ENCODE measurements at regions not wholly inside any gene's neighbourhood (a gene's known extent, or its start where the extent isn't known, plus 50 kb on each side); places are given as distances from the start of the nearest gene placed in this dataset.

- no peaks in the 10 kb centered on the region for H3K9me3 ChIP-seq
- H3K27ac ChIP-seq: no peak overlapping the region
- H3K4me3 ChIP-seq (replicated peaks in 1 of 3): no peak overlapping the region
- H3K36me3 ChIP-seq: no peaks in the 10 kb centered on the region
- TF ChIP-seq POLR2A (IDR thresholded peaks at IDR 0.05): no peak
- TF ChIP-seq, protein P1, sequence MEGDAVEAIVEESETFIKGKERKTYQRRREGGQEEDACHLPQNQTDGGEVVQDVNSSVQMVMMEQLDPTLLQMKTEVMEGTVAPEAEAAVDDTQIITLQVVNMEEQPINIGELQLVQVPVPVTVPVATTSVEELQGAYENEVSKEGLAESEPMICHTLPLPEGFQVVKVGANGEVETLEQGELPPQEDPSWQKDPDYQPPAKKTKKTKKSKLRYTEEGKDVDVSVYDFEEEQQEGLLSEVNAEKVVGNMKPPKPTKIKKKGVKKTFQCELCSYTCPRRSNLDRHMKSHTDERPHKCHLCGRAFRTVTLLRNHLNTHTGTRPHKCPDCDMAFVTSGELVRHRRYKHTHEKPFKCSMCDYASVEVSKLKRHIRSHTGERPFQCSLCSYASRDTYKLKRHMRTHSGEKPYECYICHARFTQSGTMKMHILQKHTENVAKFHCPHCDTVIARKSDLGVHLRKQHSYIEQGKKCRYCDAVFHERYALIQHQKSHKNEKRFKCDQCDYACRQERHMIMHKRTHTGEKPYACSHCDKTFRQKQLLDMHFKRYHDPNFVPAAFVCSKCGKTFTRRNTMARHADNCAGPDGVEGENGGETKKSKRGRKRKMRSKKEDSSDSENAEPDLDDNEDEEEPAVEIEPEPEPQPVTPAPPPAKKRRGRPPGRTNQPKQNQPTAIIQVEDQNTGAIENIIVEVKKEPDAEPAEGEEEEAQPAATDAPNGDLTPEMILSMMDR (IDR thresholded peaks at IDR 0.05): no peak
- no peaks in the 10 kb centered on the region for H3K4me1 ChIP-seq
- DNase-seq: no peak
- intact Hi-C loops (cut with DNase I): no loop called here
- 82 to 89% methylated on average over 5 of the region's 5 CpGs for WGBS, 2 donors
- H3K27me3 ChIP-seq: no peaks in the 10 kb centered on the region
Observed at GRCh38 chr15:31814082-31814481, 216.2 kb upstream of the CHRNA7 start.

- Histone ChIP-seq H3K27ac (no peak overlapping the region), H3K4me1 (no peaks in the 10 kb centered on the region), H3K27me3 (no peaks in the 10 kb centered on the region), H3K4me3 (replicated peaks in 1 of 3) (no peak overlapping the region), H3K36me3 (no peaks in the 10 kb centered on the region), H3K9me3 (no peaks in the 10 kb centered on the region)
- no peak for TF ChIP-seq POLR2A (IDR thresholded peaks at IDR 0.05)
- TF ChIP-seq, protein P1 (IDR thresholded peaks at IDR 0.05): no peak
- 81 to 85% methylated on average over 15 of the region's 15 CpGs for WGBS, 2 donors
- intact Hi-C loops (cut with DNase I): no loop called here
- DNase-seq: peak; percentile 7 to 12
Observed at GRCh38 chr15:31815411-31816155, 214.7 kb upstream of the CHRNA7 start.

DNA sequence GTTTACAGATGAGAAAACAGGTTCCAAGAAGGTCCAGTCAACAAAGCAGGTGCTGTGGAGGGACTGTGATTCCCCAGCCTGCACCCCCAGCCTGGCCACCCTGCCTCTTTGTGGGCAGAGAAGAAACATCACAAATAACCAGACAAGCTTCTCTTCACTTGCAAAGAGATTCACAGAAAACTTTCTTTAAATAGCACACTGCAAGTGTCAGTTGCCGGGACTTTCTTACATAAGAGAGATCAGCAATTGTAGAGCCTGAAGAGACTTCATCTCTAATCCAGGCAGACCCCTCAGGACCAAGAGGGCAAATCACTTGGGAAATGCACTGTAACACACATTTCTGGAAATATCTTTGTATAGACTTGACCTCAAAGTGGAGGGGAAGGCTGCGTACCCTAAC, 207.9 kb upstream of the CHRNA7 start:
- no peaks in the 10 kb centered on the region for H3K27me3 ChIP-seq
- TF ChIP-seq POLR2A (IDR thresholded peaks at IDR 0.05): no peak
- TF ChIP-seq, protein P1 (IDR thresholded peaks at IDR 0.05): no peak
- intact Hi-C loops (cut with DNase I): no loop called here
- no peaks in the 10 kb centered on the region for H3K9me3 ChIP-seq
- H3K36me3 ChIP-seq: no peaks in the 10 kb centered on the region
- H3K4me3 ChIP-seq (replicated peaks in 1 of 3): no peak overlapping the region
- no peak overlapping the region for H3K27ac ChIP-seq
- no peak for DNase-seq
- H3K4me1 ChIP-seq: no peaks in the 10 kb centered on the region
- 92 to 96% methylated on average over 2 of the region's 2 CpGs for WGBS, 2 donors

DNA sequence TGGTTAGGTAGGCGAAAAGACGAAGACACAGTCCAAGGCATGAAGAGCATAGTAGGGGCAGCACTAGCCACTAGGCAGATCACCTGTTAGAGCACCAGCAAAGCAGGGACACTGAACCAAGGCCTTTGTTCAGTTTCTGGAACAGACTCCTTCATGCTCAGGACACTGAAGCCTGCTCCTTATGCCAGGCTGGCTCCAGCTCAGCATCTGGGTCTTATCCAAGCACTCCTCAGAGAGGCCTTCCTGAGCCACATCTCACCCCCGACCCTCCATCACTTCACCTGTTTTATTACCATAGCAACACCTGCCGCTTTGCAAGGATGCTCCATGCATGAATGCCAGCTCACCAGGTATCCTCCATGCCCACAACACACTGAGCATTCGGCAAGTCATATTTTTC, 206.3 kb upstream of the CHRNA7 start:
- DNase-seq: no peak
- no peaks in the 10 kb centered on the region for H3K27me3 ChIP-seq
- H3K27ac ChIP-seq: no peak overlapping the region
- 73 to 79% methylated on average over 5 of the region's 5 CpGs for WGBS, 2 donors
- no peaks in the 10 kb centered on the region for H3K36me3 ChIP-seq
- TF ChIP-seq POLR2A (IDR thresholded peaks at IDR 0.05): no peak
- TF ChIP-seq, protein P1 (IDR thresholded peaks at IDR 0.05): no peak
- no peaks in the 10 kb centered on the region for H3K9me3 ChIP-seq
- intact Hi-C loops (cut with DNase I): no loop called here
- no peaks in the 10 kb centered on the region for H3K4me1 ChIP-seq
- H3K4me3 ChIP-seq (replicated peaks in 1 of 3): no peak overlapping the region

GRCh38 chr15:31828594-31828993, 201.7 kb upstream of the CHRNA7 start:
- H3K27ac ChIP-seq: no peak overlapping the region
- H3K4me1 ChIP-seq: no peaks in the 10 kb centered on the region
- no peak overlapping the region for H3K4me3 ChIP-seq (replicated peaks in 1 of 3)
- DNase-seq: no peak
- TF ChIP-seq POLR2A (IDR thresholded peaks at IDR 0.05): no peak
- TF ChIP-seq, protein P1 (IDR thresholded peaks at IDR 0.05): no peak
- intact Hi-C loops (cut with DNase I): no loop called here
- H3K36me3 ChIP-seq: no peaks in the 10 kb centered on the region
- H3K9me3 ChIP-seq: no peaks in the 10 kb centered on the region
- WGBS, 2 donors: 89 to 97% methylated on average over 3 of the region's 3 CpGs
- H3K27me3 ChIP-seq: no peaks in the 10 kb centered on the region

All from thyroid gland (tissue), 4 donors.